H9 (cell line): ENCODE measurements at regions not wholly inside any gene's neighbourhood (a gene's known extent, or its start where the extent isn't known, plus 50 kb on each side); places are given as distances from the start of the nearest gene placed in this dataset.

Experiments
- DNase-seq: peaks from one replicate; pipeline ENCODE4 v3.0.0-alpha.2; 2017
- H2AFZ ChIP-seq: one replicate; pipeline ENCODE4 v1.6.1; 2013; ENCODE audit warnings: mild to moderate bottlenecking, low read length, control low read depth, moderate library complexity
- H2AK5ac ChIP-seq: 2 replicates; pipeline ENCODE4 v1.6.1; 2013; ENCODE audit warnings: low read length, control low read depth, mixed read lengths; ENCODE audit not compliant: insufficient read length
- H2BK120ac ChIP-seq: one replicate; pipeline ENCODE4 v1.6.1; 2013; ENCODE audit warnings: low read depth, mild to moderate bottlenecking, low read length, control low read depth, inconsistent platforms; ENCODE audit not compliant: poor library complexity, severe bottlenecking
- H2BK12ac ChIP-seq: 2 replicates; pipeline ENCODE4 v1.6.1; 2013; ENCODE audit warnings: low read length, control low read depth, mixed read lengths, low read depth; ENCODE audit not compliant: insufficient read length
- H2BK15ac ChIP-seq: 2 replicates; pipeline ENCODE4 v1.6.1; 2013; ENCODE audit warnings: low read depth, low read length, control low read depth
- H2BK20ac ChIP-seq: one replicate; pipeline ENCODE4 v1.6.1; 2013; ENCODE audit warnings: low read depth, mild to moderate bottlenecking, low read length, control low read depth, inconsistent platforms; ENCODE audit not compliant: poor library complexity, severe bottlenecking
- H2BK5ac ChIP-seq: 2 replicates; pipeline ENCODE4 v1.6.1; 2013; ENCODE audit warnings: low read length, control low read depth, mixed read lengths; ENCODE audit not compliant: insufficient read length
- H3K14ac ChIP-seq: 2 replicates; pipeline ENCODE4 v1.6.1; 2013; ENCODE audit warnings: low read length, control low read depth; ENCODE audit not compliant: insufficient read depth
- H3K18ac ChIP-seq: 2 replicates; pipeline ENCODE4 v1.6.1; 2013; ENCODE audit warnings: low read depth, mild to moderate bottlenecking, mixed read lengths, low read length, control low read depth; ENCODE audit not compliant: insufficient read length
- H3K23ac ChIP-seq: 2 replicates; pipeline ENCODE4 v1.6.1; 2013; ENCODE audit warnings: low read length, control low read depth, mixed read lengths, low read depth; ENCODE audit not compliant: insufficient read length
- H3K23me2 ChIP-seq: 2 replicates; pipeline ENCODE4 v1.6.1; 2013; ENCODE audit warnings: low read depth, mild to moderate bottlenecking, mixed read lengths, low read length, control low read depth; ENCODE audit not compliant: insufficient read length, poor library complexity, severe bottlenecking
- H3K27ac ChIP-seq: 2 replicates; pipeline ENCODE4 v1.5.1; 2013; ENCODE audit warnings: low read length, control low read depth, mixed read lengths, low read depth; ENCODE audit not compliant: insufficient read length
- H3K27me3 ChIP-seq: 2 replicates; pipeline ENCODE4 v1.6.1; 2013; ENCODE audit warnings: low read length, control low read depth, inconsistent platforms; ENCODE audit not compliant: insufficient read depth
- H3K4ac ChIP-seq: 2 replicates; pipeline ENCODE4 v1.6.1; 2013; ENCODE audit warnings: low read depth, mild to moderate bottlenecking, control low read depth, inconsistent platforms, low read length, moderate library complexity
- H3K4me1 ChIP-seq: 2 replicates; pipeline ENCODE4 v1.6.1; 2013; ENCODE audit warnings: low read length, control low read depth, inconsistent platforms; ENCODE audit not compliant: insufficient read depth
- H3K4me2 ChIP-seq: 2 replicates; pipeline ENCODE4 v1.6.1; 2013; ENCODE audit warnings: low read length, control low read depth, mixed read lengths; ENCODE audit not compliant: insufficient read length, insufficient read depth
- H3K56ac ChIP-seq: 2 replicates; pipeline ENCODE4 v1.6.1; 2013; ENCODE audit warnings: low read depth, mild to moderate bottlenecking, mixed read lengths, low read length, control low read depth; ENCODE audit not compliant: insufficient read length
- H3K79me1 ChIP-seq: 2 replicates; pipeline ENCODE4 v1.6.1; 2013; ENCODE audit warnings: low read depth, mild to moderate bottlenecking, moderate library complexity, low read length, control low read depth, inconsistent platforms; ENCODE audit not compliant: insufficient read depth, poor library complexity, severe bottlenecking
- H3K79me2 ChIP-seq: 2 replicates; pipeline ENCODE4 v1.6.1; 2013; ENCODE audit warnings: low read length, control low read depth, inconsistent platforms; ENCODE audit not compliant: insufficient read depth
- H3K9ac ChIP-seq: 2 replicates; pipeline ENCODE4 v1.6.1; 2013; ENCODE audit warnings: low read length, control low read depth, mixed read lengths; ENCODE audit not compliant: insufficient read length; ENCODE audit errors: extremely low read depth
- H3K9me3 ChIP-seq: one replicate; pipeline ENCODE4 v1.6.1; 2013; ENCODE audit warnings: low read depth, low read length, inconsistent platforms; ENCODE audit not compliant: control insufficient read depth
- H3T11ph ChIP-seq: one replicate; pipeline ENCODE4 v1.6.1; 2013; ENCODE audit warnings: mild to moderate bottlenecking, low read length, control low read depth, inconsistent platforms
- H4K20me1 ChIP-seq: one replicate; pipeline ENCODE4 v1.6.1; 2013; ENCODE audit not compliant: control insufficient read depth, insufficient read length, insufficient read depth
- H4K5ac ChIP-seq: 2 replicates; pipeline ENCODE4 v1.6.1; 2013; ENCODE audit warnings: low read depth, mild to moderate bottlenecking, mixed read lengths, low read length, control low read depth; ENCODE audit not compliant: insufficient read length
- H4K8ac ChIP-seq: replicated peaks from 2 replicates; pipeline ENCODE4 v1.6.1; 2013; ENCODE audit warnings: low read length, control low read depth, mixed read lengths, low read depth; ENCODE audit not compliant: insufficient read length
- H4K91ac ChIP-seq: 2 replicates; pipeline ENCODE4 v1.6.1; 2013; ENCODE audit warnings: low read depth, mild to moderate bottlenecking, moderate library complexity, mixed read lengths, low read length, control low read depth; ENCODE audit not compliant: insufficient read length
- H3K27ac Mint-ChIP-seq, 3 experiments: 2 replicates in 2 of 3; 3 replicates in 1 of 3; pipeline ENCODE4 v1.8.0; 2020 to 2021; ENCODE audit warnings: mixed read lengths in 3 of 3, mild to moderate bottlenecking in 1 of 3, moderate library complexity in 1 of 3
- H3K27me3 Mint-ChIP-seq: 2 replicates; pipeline ENCODE4 v1.8.0; 2021; ENCODE audit warnings: low read depth, mild to moderate bottlenecking, moderate library complexity, mixed read lengths
- H3K36me3 Mint-ChIP-seq, 3 experiments: 2 replicates in 2 of 3; 3 replicates in 1 of 3; pipeline ENCODE4 v1.8.0; 2020 to 2021; ENCODE audit warnings: low read depth in 3 of 3, mixed read lengths in 3 of 3; ENCODE audit not compliant: insufficient read depth in 1 of 3
- H3K4me1 Mint-ChIP-seq, 2 experiments: 2 replicates each; pipeline ENCODE4 v1.8.0; 2020; ENCODE audit warnings: mixed read lengths in 2 of 2
- H3K4me3 Mint-ChIP-seq, 2 experiments: 2 replicates in 1 of 2; 3 replicates in 1 of 2; pipeline ENCODE4 v1.8.0; 2020 to 2021; ENCODE audit warnings: mild to moderate bottlenecking in 2 of 2, mixed read lengths in 2 of 2, moderate library complexity in 1 of 2
- H3K9me3 Mint-ChIP-seq, 2 experiments: 2 replicates in 1 of 2; 3 replicates in 1 of 2; pipeline ENCODE4 v1.8.0; 2020; ENCODE audit warnings: mild to moderate bottlenecking in 2 of 2, mixed read lengths in 2 of 2, moderate library complexity in 1 of 2
- WGBS: extraction: QIAGEN DNeasy Blood & Tissue Kit; methylation state at CpG from one replicate; pipeline ENCODE4 v1.1.7; 2013; ENCODE audit warnings: missing lambda C conversion rate, low lambda C conversion rate, mixed read lengths; ENCODE audit not compliant: insufficient read length; ENCODE audit errors: extremely low coverage; 5-methylcytosine and 5-hydroxymethylcytosine counted together
- TF ChIP-seq, protein P1 (sequence below): fragments of 200-600 bp; sonication (generic); conservative IDR thresholded peaks from 3 replicates; pipeline ENCODE4 v1.8.0; 2021; ENCODE audit warnings: antibody characterized with exemption, mild to moderate bottlenecking

DNA sequence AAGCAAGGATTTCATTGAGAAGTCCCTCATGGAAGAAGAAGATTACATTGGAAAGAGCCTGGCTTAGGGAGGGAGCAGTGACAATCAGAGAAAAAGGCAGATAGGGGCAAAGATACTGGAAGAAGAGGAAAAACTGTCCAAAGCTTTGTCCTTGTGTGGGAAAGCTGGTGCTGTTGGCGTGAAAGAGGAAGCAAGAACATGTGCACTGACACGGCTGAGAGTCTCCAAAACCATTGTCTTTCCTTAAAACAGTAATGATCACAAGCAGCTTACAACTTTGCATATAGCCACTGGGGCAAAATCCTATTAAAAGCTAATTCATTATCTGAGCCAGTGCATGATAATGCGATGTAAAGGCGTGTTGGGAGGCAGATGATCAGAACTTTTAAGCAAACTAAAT is 85.1 kb upstream of the ESR1 start:
- Histone ChIP-seq H2AFZ (no peak overlapping the region), H2BK5ac (no peak overlapping the region)

More for the DNA sequence above, 85.1 kb upstream of the ESR1 start:
- H3K36me3 Mint-ChIP-seq: no peaks in the 10 kb centered on the region
- H3K56ac ChIP-seq: no peak overlapping the region
- WGBS: no CpG with 5 or more reads among the region's 4 CpGs
- H4K5ac ChIP-seq: no peak overlapping the region
- no peak overlapping the region for H2AK5ac ChIP-seq
- no peak overlapping the region for H3K18ac ChIP-seq
- no peaks in the 10 kb centered on the region for H3K79me1 ChIP-seq
- no peak overlapping the region for H3K4me3 Mint-ChIP-seq
- no peak overlapping the region for H3K23ac ChIP-seq
- H2BK15ac ChIP-seq: no peak overlapping the region
- no peaks in the 10 kb centered on the region; the same call in 1 of the 2 replicates for H3K27me3 ChIP-seq
- no peak overlapping the region for H2BK20ac ChIP-seq
- H3K27ac ChIP-seq: no peak overlapping the region
- no peaks in the 10 kb centered on the region for H3K4me1 ChIP-seq
- no peak overlapping the region for H3T11ph ChIP-seq
- H3K4me1 Mint-ChIP-seq: no peaks in the 10 kb centered on the region
- no peaks in the 10 kb centered on the region for H4K20me1 ChIP-seq
- H2BK12ac ChIP-seq: no peak overlapping the region
- TF ChIP-seq, protein P1, sequence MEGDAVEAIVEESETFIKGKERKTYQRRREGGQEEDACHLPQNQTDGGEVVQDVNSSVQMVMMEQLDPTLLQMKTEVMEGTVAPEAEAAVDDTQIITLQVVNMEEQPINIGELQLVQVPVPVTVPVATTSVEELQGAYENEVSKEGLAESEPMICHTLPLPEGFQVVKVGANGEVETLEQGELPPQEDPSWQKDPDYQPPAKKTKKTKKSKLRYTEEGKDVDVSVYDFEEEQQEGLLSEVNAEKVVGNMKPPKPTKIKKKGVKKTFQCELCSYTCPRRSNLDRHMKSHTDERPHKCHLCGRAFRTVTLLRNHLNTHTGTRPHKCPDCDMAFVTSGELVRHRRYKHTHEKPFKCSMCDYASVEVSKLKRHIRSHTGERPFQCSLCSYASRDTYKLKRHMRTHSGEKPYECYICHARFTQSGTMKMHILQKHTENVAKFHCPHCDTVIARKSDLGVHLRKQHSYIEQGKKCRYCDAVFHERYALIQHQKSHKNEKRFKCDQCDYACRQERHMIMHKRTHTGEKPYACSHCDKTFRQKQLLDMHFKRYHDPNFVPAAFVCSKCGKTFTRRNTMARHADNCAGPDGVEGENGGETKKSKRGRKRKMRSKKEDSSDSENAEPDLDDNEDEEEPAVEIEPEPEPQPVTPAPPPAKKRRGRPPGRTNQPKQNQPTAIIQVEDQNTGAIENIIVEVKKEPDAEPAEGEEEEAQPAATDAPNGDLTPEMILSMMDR: no peak
- H2BK120ac ChIP-seq: no peak overlapping the region
- H3K4me2 ChIP-seq: no peak overlapping the region
- H4K91ac ChIP-seq: no peak overlapping the region
- H3K9me3 ChIP-seq: no peaks in the 10 kb centered on the region
- H3K4ac ChIP-seq: no peak overlapping the region
- no peaks in the 10 kb centered on the region for H3K27me3 Mint-ChIP-seq
- no peak for DNase-seq
- no peaks in the 10 kb centered on the region for H3K23me2 ChIP-seq
- H3K79me2 ChIP-seq: no peaks in the 10 kb centered on the region
- H3K14ac ChIP-seq: no peak overlapping the region
- no peak overlapping the region for H3K9ac ChIP-seq
- H3K9me3 Mint-ChIP-seq: no peaks in the 10 kb centered on the region
- no peak overlapping the region for H4K8ac ChIP-seq
- no peak overlapping the region for H3K27ac Mint-ChIP-seq
